ENCODE measurements at regions not wholly inside any gene's neighbourhood (a gene's known extent, or its start where the extent isn't known, plus 50 kb on each side); places are given as distances from the start of the nearest gene placed in this dataset.
"Not testable (repeated sequence)": the region's sequence is repeated elsewhere in the genome, so short reads cannot be mapped to it uniquely, and the experiment has no call there.

GRCh38 chr10:65550761-65551160 lies 1375.1 kb upstream of the LRRTM3 start:
- DNase-seq (ENCODE audit: low read depth in 4 of 4, low spot score in 1 of 4) = no peak

GRCh38 chr10:65555192-65555591 lies 1370.6 kb upstream of the LRRTM3 start:
- no peak for DNase-seq (ENCODE audit: low read depth in 4 of 4, low spot score in 1 of 4)

- DNase-seq (ENCODE audit: low read depth in 4 of 4, low spot score in 1 of 4) = no peak
Measured at GRCh38 chr10:65556006-65556405, 1369.8 kb upstream of the LRRTM3 start.

- no peak for DNase-seq (ENCODE audit: low read depth in 4 of 4, low spot score in 1 of 4)
Measured at GRCh38 chr10:65559369-65559768, 1366.5 kb upstream of the LRRTM3 start.

GRCh38 chr10:65565246-65565645 lies 1360.6 kb upstream of the LRRTM3 start:
- DNase-seq (ENCODE audit: low read depth in 4 of 4, low spot score in 1 of 4) = no peak

- no peak for DNase-seq (ENCODE audit: low read depth in 4 of 4, low spot score in 1 of 4)
Measured at GRCh38 chr10:65566906-65567305, 1358.9 kb upstream of the LRRTM3 start.

- DNase-seq (ENCODE audit: low read depth in 4 of 4, low spot score in 1 of 4) = no peak
Measured at GRCh38 chr10:65570143-65571010, 1355.5 kb upstream of the LRRTM3 start.

- no peak for DNase-seq (ENCODE audit: low read depth in 4 of 4, low spot score in 1 of 4)
Measured at GRCh38 chr10:65571011-65571570, 1354.7 kb upstream of the LRRTM3 start.

GRCh38 chr10:65581426-65582026 lies 1344.3 kb upstream of the LRRTM3 start:
- DNase-seq (ENCODE audit: low read depth in 4 of 4, low spot score in 1 of 4) = no peak

GRCh38 chr10:65602182-65602865 lies 1323.5 kb upstream of the LRRTM3 start:
- no peak for DNase-seq (ENCODE audit: low read depth in 4 of 4, low spot score in 1 of 4)

- no peak for DNase-seq (ENCODE audit: low read depth in 4 of 4, low spot score in 1 of 4)
Measured at GRCh38 chr10:65611592-65611991, 1314.2 kb upstream of the LRRTM3 start.

GRCh38 chr10:65614956-65615565 lies 1310.8 kb upstream of the LRRTM3 start:
- DNase-seq (ENCODE audit: low read depth in 4 of 4, low spot score in 1 of 4) = no peak

GRCh38 chr10:65618126-65618525 lies 1307.7 kb upstream of the LRRTM3 start:
- no peak for DNase-seq (ENCODE audit: low read depth in 4 of 4, low spot score in 1 of 4)

GRCh38 chr10:65620404-65621048 lies 1305.3 kb upstream of the LRRTM3 start:
- no peak for DNase-seq (ENCODE audit: low read depth in 4 of 4, low spot score in 1 of 4)

- no peak for DNase-seq (ENCODE audit: low read depth in 4 of 4, low spot score in 1 of 4)
Measured at GRCh38 chr10:65622608-65623007, 1303.2 kb upstream of the LRRTM3 start.

- no peak for DNase-seq (ENCODE audit: low read depth in 4 of 4, low spot score in 1 of 4)
Measured at GRCh38 chr10:65628493-65629139, 1297.2 kb upstream of the LRRTM3 start.

- DNase-seq (ENCODE audit: low read depth in 4 of 4, low spot score in 1 of 4) = no peak
Measured at GRCh38 chr10:65660006-65660405, 1265.8 kb upstream of the LRRTM3 start.

GRCh38 chr10:65670087-65670486 lies 1255.7 kb upstream of the LRRTM3 start:
- DNase-seq (ENCODE audit: low read depth in 4 of 4, low spot score in 1 of 4) = no peak

GRCh38 chr10:65670596-65670995 lies 1255.2 kb upstream of the LRRTM3 start:
- not testable (repeated sequence) for DNase-seq (ENCODE audit: low read depth in 4 of 4, low spot score in 1 of 4)

- DNase-seq (ENCODE audit: low read depth in 4 of 4, low spot score in 1 of 4) = no peak
Measured at GRCh38 chr10:65675236-65675635, 1250.6 kb upstream of the LRRTM3 start.

Measured in stimulated activated CD4-positive, alpha-beta T cell treated with anti-CD3 and anti-CD28 coated beads, Interleukin-1b, Interleukin-23, amount 100 ng/mL, for 24 hours (primary cell).